Breast epithelium (tissue), 3 donors: ENCODE measurements at regions not wholly inside any gene's neighbourhood (a gene's known extent, or its start where the extent isn't known, plus 50 kb on each side); places are given as distances from the start of the nearest gene placed in this dataset.

Experiments
- POLR2AphosphoS5 ChIP-seq, 3 donors: sonication (generic); formaldehyde crosslinking; IDR thresholded peaks; one replicate each; pipeline ENCODE4 v1.6.1; 2017; ENCODE audit warnings: antibody characterized with exemption in 3 of 3
- TF ChIP-seq, protein P1 (sequence below), 3 donors: fragments of 450-650 bp; IDR thresholded peaks; one replicate each; pipeline ENCODE4 v1.5.1; 2016 to 2017; ENCODE audit warnings: antibody characterized with exemption in 3 of 3, mild to moderate bottlenecking in 3 of 3, moderate library complexity in 3 of 3

GRCh38 chr11:128359515-128359914, 227.8 kb downstream of the ETS1 start:
- TF ChIP-seq, protein P1, sequence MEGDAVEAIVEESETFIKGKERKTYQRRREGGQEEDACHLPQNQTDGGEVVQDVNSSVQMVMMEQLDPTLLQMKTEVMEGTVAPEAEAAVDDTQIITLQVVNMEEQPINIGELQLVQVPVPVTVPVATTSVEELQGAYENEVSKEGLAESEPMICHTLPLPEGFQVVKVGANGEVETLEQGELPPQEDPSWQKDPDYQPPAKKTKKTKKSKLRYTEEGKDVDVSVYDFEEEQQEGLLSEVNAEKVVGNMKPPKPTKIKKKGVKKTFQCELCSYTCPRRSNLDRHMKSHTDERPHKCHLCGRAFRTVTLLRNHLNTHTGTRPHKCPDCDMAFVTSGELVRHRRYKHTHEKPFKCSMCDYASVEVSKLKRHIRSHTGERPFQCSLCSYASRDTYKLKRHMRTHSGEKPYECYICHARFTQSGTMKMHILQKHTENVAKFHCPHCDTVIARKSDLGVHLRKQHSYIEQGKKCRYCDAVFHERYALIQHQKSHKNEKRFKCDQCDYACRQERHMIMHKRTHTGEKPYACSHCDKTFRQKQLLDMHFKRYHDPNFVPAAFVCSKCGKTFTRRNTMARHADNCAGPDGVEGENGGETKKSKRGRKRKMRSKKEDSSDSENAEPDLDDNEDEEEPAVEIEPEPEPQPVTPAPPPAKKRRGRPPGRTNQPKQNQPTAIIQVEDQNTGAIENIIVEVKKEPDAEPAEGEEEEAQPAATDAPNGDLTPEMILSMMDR (IDR thresholded peaks at IDR 0.05): no peak
- no peak for TF ChIP-seq POLR2AphosphoS5 (IDR thresholded peaks at IDR 0.05)
